ENCODE measurements at regions not wholly inside any gene's neighbourhood (a gene's known extent, or its start where the extent isn't known, plus 50 kb on each side); places are given as distances from the start of the nearest gene placed in this dataset.
"Not testable (repeated sequence)": the region's sequence is repeated elsewhere in the genome, so short reads cannot be mapped to it uniquely, and the experiment has no call there.

GRCh38 chr2:192697880-192698279 lies 503.1 kb upstream of the TMEFF2 start:
- H3K9ac ChIP-seq (ENCODE audit: low read length): no peak overlapping the region
- DNase-seq: no peak
- H3K4ac ChIP-seq (ENCODE audit: low read depth in 1 of 2, low read length in 2 of 2): no peak overlapping the region
- no peak overlapping the region for H4K8ac ChIP-seq (ENCODE audit: low read length)
- H3K36me3 ChIP-seq (ENCODE audit: control insufficient read depth in 1 of 2, insufficient read depth in 2 of 2, low read depth in 1 of 2, low read length in 2 of 2): no peaks in the 10 kb centered on the region
- no peak overlapping the region for H2BK5ac ChIP-seq (ENCODE audit: low read depth, low read length, poor library complexity, severe bottlenecking)
- H2BK12ac ChIP-seq (ENCODE audit: low read length in 2 of 2): no peak overlapping the region
- H3K18ac ChIP-seq (ENCODE audit: low read depth in 1 of 2, low read length in 2 of 2): no peak overlapping the region
- H3K4me1 ChIP-seq (ENCODE audit: control insufficient read depth, insufficient read depth, low read depth, low read length): no peaks in the 10 kb centered on the region
- no peak overlapping the region for H2BK120ac ChIP-seq (ENCODE audit: low read depth, low read length)
- no peak overlapping the region for H2BK15ac ChIP-seq (ENCODE audit: low read depth, poor library complexity, severe bottlenecking)
- H3K23ac ChIP-seq (ENCODE audit: low read length in 2 of 2): no peak overlapping the region
- no peak overlapping the region for H3K14ac ChIP-seq (ENCODE audit: low read length in 2 of 2)
- 79% methylated on average over 4 of the region's 5 CpGs for WGBS
- no peak overlapping the region for H3K27ac ChIP-seq (ENCODE audit: low read length, poor library complexity, severe bottlenecking)
- H3K4me3 ChIP-seq (ENCODE audit: insufficient read depth in 1 of 2, low read depth in 1 of 2, low read length in 2 of 2): no peak overlapping the region
- H3K27me3 ChIP-seq (ENCODE audit: control insufficient read depth in 1 of 2, insufficient read depth in 1 of 2, low read length in 2 of 2): no peaks in the 10 kb centered on the region
- no peak overlapping the region for H4K91ac ChIP-seq (ENCODE audit: low read length)
- H2AK5ac ChIP-seq (ENCODE audit: low read length, severe bottlenecking): no peak overlapping the region
- H3K4me2 ChIP-seq (ENCODE audit: low read length, poor library complexity, severe bottlenecking): no peak overlapping the region
- no peak overlapping the region for H2AFZ ChIP-seq (ENCODE audit: low read depth, low read length)
- no peaks in the 10 kb centered on the region for H3K9me3 ChIP-seq (ENCODE audit: control insufficient read depth, low read length)
- H3K79me1 ChIP-seq (replicated peaks; ENCODE audit: low read length, poor library complexity, severe bottlenecking): no peaks in the 10 kb centered on the region

DNA sequence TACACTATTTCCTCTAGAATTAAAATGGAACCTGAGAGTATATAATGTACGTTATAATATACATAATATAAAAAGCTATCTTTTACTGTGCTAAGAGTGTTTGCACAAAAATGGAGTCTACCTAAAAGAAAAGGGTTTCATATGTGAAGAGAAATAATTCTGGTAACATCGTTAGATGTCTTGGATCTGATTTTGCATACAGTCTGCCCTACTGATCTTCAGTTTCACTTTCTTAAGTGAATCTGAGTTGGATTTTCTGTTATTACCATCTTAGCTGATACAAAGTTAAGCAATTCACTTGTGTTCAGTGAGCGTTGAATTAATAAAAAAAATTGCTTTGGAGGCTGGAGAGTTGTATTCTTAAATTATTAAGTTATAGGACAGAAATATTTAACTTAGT lies 502.1 kb upstream of the TMEFF2 start:
- 100% methylated on average over 1 of the region's 3 CpGs for WGBS

GRCh38 chr2:192687015-192687414 lies 492.3 kb upstream of the TMEFF2 start:
- Histone ChIP-seq H3K36me3 (ENCODE audit: control insufficient read depth in 1 of 2, insufficient read depth in 2 of 2, low read depth in 1 of 2, low read length in 2 of 2) (no peaks in the 10 kb centered on the region), H3K14ac (ENCODE audit: low read length in 2 of 2) (no peak overlapping the region), H4K8ac (ENCODE audit: low read length) (no peak overlapping the region), H3K9ac (ENCODE audit: low read length) (no peak overlapping the region), H2BK12ac (ENCODE audit: low read length in 2 of 2) (no peak overlapping the region), H3K18ac (ENCODE audit: low read depth in 1 of 2, low read length in 2 of 2) (no peak overlapping the region), H2BK5ac (ENCODE audit: low read depth, low read length, poor library complexity, severe bottlenecking) (no peak overlapping the region), H4K91ac (ENCODE audit: low read length) (no peak overlapping the region), H3K4me1 (ENCODE audit: control insufficient read depth, insufficient read depth, low read depth, low read length) (no peaks in the 10 kb centered on the region), H3K79me1 (replicated peaks; ENCODE audit: low read length, poor library complexity, severe bottlenecking) (no peaks in the 10 kb centered on the region), H3K27me3 (ENCODE audit: control insufficient read depth in 1 of 2, insufficient read depth in 1 of 2, low read length in 2 of 2) (no peaks in the 10 kb centered on the region), H3K4ac (ENCODE audit: low read depth in 1 of 2, low read length in 2 of 2) (no peak overlapping the region), H3K9me3 (ENCODE audit: control insufficient read depth, low read length) (no peaks in the 10 kb centered on the region), H2AFZ (ENCODE audit: low read depth, low read length) (no peak overlapping the region), H2AK5ac (ENCODE audit: low read length, severe bottlenecking) (no peak overlapping the region), H2BK120ac (ENCODE audit: low read depth, low read length) (no peak overlapping the region), H3K4me2 (ENCODE audit: low read length, poor library complexity, severe bottlenecking) (no peak overlapping the region), H2BK15ac (ENCODE audit: low read depth, poor library complexity, severe bottlenecking) (no peak overlapping the region), H3K4me3 (ENCODE audit: insufficient read depth in 1 of 2, low read depth in 1 of 2, low read length in 2 of 2) (no peak overlapping the region), H3K23ac (ENCODE audit: low read length in 2 of 2) (no peak overlapping the region), H3K27ac (ENCODE audit: low read length, poor library complexity, severe bottlenecking) (no peak overlapping the region)
- WGBS: 76% methylated on average over 2 of the region's 3 CpGs
- DNase-seq: no peak

More for the DNA sequence above, 502.1 kb upstream of the TMEFF2 start:
- no peaks in the 10 kb centered on the region for H3K79me1 ChIP-seq (replicated peaks; ENCODE audit: low read length, poor library complexity, severe bottlenecking)
- H3K36me3 ChIP-seq (ENCODE audit: control insufficient read depth in 1 of 2, insufficient read depth in 2 of 2, low read depth in 1 of 2, low read length in 2 of 2): no peaks in the 10 kb centered on the region
- no peak overlapping the region for H3K14ac ChIP-seq (ENCODE audit: low read length in 2 of 2)
- H3K9ac ChIP-seq (ENCODE audit: low read length): no peak overlapping the region
- H2BK120ac ChIP-seq (ENCODE audit: low read depth, low read length): no peak overlapping the region
- H4K8ac ChIP-seq (ENCODE audit: low read length): no peak overlapping the region
- no peak for DNase-seq
- H3K27ac ChIP-seq (ENCODE audit: low read length, poor library complexity, severe bottlenecking): no peak overlapping the region
- H3K4me3 ChIP-seq (ENCODE audit: insufficient read depth in 1 of 2, low read depth in 1 of 2, low read length in 2 of 2): no peak overlapping the region
- no peak overlapping the region for H2BK15ac ChIP-seq (ENCODE audit: low read depth, poor library complexity, severe bottlenecking)
- H3K27me3 ChIP-seq (ENCODE audit: control insufficient read depth in 1 of 2, insufficient read depth in 1 of 2, low read length in 2 of 2): no peaks in the 10 kb centered on the region
- no peak overlapping the region for H3K18ac ChIP-seq (ENCODE audit: low read depth in 1 of 2, low read length in 2 of 2)
- no peak overlapping the region for H2BK12ac ChIP-seq (ENCODE audit: low read length in 2 of 2)
- H3K4me1 ChIP-seq (ENCODE audit: control insufficient read depth, insufficient read depth, low read depth, low read length): no peaks in the 10 kb centered on the region
- no peak overlapping the region for H3K23ac ChIP-seq (ENCODE audit: low read length in 2 of 2)
- H4K91ac ChIP-seq (ENCODE audit: low read length): no peak overlapping the region
- H3K4ac ChIP-seq (ENCODE audit: low read depth in 1 of 2, low read length in 2 of 2): no peak overlapping the region
- H3K4me2 ChIP-seq (ENCODE audit: low read length, poor library complexity, severe bottlenecking): no peak overlapping the region
- H2AFZ ChIP-seq (ENCODE audit: low read depth, low read length): no peak overlapping the region
- H2BK5ac ChIP-seq (ENCODE audit: low read depth, low read length, poor library complexity, severe bottlenecking): no peak overlapping the region
- no peaks in the 10 kb centered on the region for H3K9me3 ChIP-seq (ENCODE audit: control insufficient read depth, low read length)
- no peak overlapping the region for H2AK5ac ChIP-seq (ENCODE audit: low read length, severe bottlenecking)

DNA sequence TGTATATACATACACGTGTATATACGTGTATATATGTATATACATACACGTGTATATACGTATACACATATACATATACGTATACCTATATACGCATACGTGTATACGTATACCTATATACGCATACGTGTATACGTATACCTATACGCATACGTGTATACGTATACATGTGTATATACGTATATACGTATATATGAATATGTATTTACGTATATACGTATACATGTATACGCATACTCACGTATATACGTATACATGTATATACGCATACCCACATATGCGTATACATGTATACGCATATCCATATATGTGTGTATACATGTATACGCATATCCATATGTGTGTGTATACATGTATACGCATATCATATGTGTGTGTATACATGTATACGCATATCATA lies 487.8 kb upstream of the TMEFF2 start:
- H3K9me3 ChIP-seq (ENCODE audit: control insufficient read depth, low read length); H3K36me3 ChIP-seq (ENCODE audit: control insufficient read depth in 1 of 2, insufficient read depth in 2 of 2, low read depth in 1 of 2, low read length in 2 of 2); H3K27me3 ChIP-seq (ENCODE audit: control insufficient read depth in 1 of 2, insufficient read depth in 1 of 2, low read length in 2 of 2); H3K9ac ChIP-seq (ENCODE audit: low read length); DNase-seq; H3K18ac ChIP-seq (ENCODE audit: low read depth in 1 of 2, low read length in 2 of 2); H2BK5ac ChIP-seq (ENCODE audit: low read depth, low read length, poor library complexity, severe bottlenecking); H3K79me1 ChIP-seq (replicated peaks; ENCODE audit: low read length, poor library complexity, severe bottlenecking); H2BK12ac ChIP-seq (ENCODE audit: low read length in 2 of 2); H3K27ac ChIP-seq (ENCODE audit: low read length, poor library complexity, severe bottlenecking); H3K23ac ChIP-seq (ENCODE audit: low read length in 2 of 2); H2AFZ ChIP-seq (ENCODE audit: low read depth, low read length); H3K4me2 ChIP-seq (ENCODE audit: low read length, poor library complexity, severe bottlenecking); H3K14ac ChIP-seq (ENCODE audit: low read length in 2 of 2); H3K4me1 ChIP-seq (ENCODE audit: control insufficient read depth, insufficient read depth, low read depth, low read length); H3K4ac ChIP-seq (ENCODE audit: low read depth in 1 of 2, low read length in 2 of 2); H2BK15ac ChIP-seq (ENCODE audit: low read depth, poor library complexity, severe bottlenecking); H2AK5ac ChIP-seq (ENCODE audit: low read length, severe bottlenecking); H4K8ac ChIP-seq (ENCODE audit: low read length); H4K91ac ChIP-seq (ENCODE audit: low read length); H3K4me3 ChIP-seq (ENCODE audit: insufficient read depth in 1 of 2, low read depth in 1 of 2, low read length in 2 of 2); H2BK120ac ChIP-seq (ENCODE audit: low read depth, low read length): not testable (repeated sequence)
- 97% methylated on average over 25 of the region's 27 CpGs for WGBS
